HG02884 (cell line): ENCODE measurements at regions not wholly inside any gene's neighbourhood (a gene's known extent, or its start where the extent isn't known, plus 50 kb on each side); places are given as distances from the start of the nearest gene placed in this dataset.

Source experiments
- ATAC-seq: cut with Tn5 transposase; IDR thresholded peaks from one replicate; pipeline ENCODE4 v1.9.1; 2021; ENCODE audit warnings: mild to moderate bottlenecking, moderate library complexity; ENCODE audit not compliant: unreplicated experiment

DNA sequence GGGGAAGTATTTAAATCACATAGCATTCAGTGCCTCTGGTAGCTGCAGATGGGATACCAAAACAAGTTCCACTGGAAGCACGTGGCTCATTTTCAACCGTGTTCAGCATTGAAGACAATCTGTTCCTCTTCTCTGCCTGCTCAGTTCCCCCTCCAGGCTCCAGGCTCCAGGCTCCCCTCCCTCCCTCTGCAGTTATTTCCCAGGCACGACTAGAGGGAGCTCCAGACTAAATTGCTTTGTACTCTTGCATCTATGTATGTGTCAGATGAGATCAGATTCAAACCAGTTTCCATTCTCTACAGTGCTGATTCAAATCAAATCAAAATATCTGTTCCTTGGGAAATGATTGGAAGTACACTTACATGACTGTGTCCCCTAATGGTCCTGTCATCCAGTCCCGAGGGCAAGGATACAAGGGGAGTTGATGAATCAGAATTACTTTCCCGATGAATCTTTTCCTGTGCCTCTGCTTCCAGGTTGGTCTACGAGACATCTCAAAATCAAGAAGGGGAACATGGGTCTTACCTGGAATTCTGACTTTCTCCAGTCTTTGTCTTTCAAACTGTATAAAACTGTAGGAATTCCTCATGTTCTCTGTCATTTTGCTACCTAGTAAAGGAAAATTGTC, 600.5 kb downstream of the EDEM1 start:
- no peak for ATAC-seq

GRCh38 chr3:5788496-5788895, 601.0 kb downstream of the EDEM1 start:
- ATAC-seq, result no peak

GRCh38 chr3:5791558-5791957, 604.1 kb downstream of the EDEM1 start:
- ATAC-seq, result no peak

DNA sequence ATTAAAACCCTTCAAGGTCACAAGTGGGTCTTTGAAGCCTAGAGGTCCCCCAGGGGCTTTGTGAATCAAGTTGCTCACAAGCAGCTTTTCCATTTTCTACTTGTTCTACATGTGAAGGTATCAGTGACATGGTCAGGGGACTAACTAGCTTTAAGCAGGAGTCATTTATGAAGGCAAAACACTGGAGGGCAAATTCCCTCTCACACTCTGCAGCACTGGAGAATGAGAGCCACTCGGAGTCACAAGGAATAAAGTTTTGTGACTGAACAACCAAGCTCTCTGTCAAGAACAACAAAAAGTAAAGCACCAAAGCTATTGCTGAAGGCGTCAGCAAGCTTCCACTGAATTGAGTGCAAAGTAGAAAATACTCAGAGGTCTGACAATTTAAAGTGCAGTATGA, 609.0 kb downstream of the EDEM1 start:
- ATAC-seq, result no peak

- no peak for ATAC-seq
Measured at GRCh38 chr3:5798809-5799208, 611.3 kb downstream of the EDEM1 start.

DNA sequence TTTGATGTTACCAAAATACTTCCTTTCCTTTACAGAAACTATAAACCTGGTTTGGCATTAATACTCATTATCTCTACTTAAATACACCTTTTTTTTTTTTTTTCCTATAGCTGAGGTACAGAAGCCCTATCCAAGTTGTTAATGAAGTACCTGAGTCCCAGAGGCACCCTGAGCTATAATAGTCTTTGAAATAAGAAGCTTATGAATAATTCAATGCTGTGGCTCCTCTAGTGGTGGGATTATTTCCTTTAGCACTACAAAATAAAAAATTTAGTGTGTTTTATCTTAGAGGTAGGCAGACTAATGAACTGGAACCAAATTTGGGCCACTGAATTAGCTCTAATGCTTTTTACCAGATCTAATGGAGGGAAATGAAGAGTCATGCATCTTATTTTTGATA, 611.9 kb downstream of the EDEM1 start:
- ATAC-seq, result no peak

- no peak for ATAC-seq
Measured at GRCh38 chr3:5800965-5801364, 613.5 kb downstream of the EDEM1 start.

DNA sequence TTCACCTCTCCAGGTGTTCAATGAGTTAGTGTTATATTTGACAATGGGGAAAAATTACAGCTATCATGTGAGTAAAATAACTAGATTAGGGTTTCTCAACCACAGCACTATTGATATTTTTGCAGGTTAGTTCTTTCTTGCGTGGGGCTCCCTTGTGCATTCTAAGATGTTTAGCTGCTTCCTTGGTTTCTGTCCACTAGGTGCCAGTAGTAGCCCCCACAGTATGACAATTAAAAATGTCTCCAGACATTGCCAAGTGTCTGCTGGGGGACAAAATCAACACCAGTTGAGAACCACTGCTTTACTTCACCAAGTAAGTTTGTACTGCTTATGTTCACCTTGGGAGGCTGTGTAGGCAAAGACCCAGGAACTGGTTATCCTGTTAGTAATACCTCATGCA, 618.7 kb downstream of the EDEM1 start:
- ATAC-seq, result no peak

GRCh38 chr3:5809586-5810246, 622.2 kb downstream of the EDEM1 start:
- no peak for ATAC-seq

GRCh38 chr3:5811016-5811415, 623.5 kb downstream of the EDEM1 start:
- no peak for ATAC-seq

- ATAC-seq, result no peak
Measured at GRCh38 chr3:5813521-5813920, 626.0 kb downstream of the EDEM1 start.

- no peak for ATAC-seq
Measured at GRCh38 chr3:5822843-5823242, 635.3 kb downstream of the EDEM1 start.

DNA sequence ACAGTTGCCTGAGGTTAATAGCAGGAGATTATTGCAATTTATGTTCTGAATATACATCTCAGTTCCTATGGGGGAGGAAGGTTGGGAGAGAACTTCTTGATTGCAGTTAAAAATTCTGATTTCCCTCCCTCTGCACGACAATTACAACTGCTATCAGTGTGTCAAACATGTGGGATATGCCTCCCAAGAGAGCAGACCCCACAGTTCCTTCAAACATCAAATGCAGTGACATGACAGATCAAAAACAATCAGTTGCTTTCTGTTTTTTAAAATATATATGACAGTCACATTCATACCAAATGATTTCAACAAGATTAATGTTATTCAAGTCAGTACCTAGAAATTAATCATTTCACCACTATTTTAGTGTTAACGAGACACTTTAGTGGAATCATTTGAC, 639.0 kb downstream of the EDEM1 start:
- no peak for ATAC-seq

GRCh38 chr3:5828251-5828650, 640.7 kb downstream of the EDEM1 start:
- ATAC-seq, result no peak

GRCh38 chr3:5840056-5840455, 652.5 kb downstream of the EDEM1 start:
- ATAC-seq, result no peak

DNA sequence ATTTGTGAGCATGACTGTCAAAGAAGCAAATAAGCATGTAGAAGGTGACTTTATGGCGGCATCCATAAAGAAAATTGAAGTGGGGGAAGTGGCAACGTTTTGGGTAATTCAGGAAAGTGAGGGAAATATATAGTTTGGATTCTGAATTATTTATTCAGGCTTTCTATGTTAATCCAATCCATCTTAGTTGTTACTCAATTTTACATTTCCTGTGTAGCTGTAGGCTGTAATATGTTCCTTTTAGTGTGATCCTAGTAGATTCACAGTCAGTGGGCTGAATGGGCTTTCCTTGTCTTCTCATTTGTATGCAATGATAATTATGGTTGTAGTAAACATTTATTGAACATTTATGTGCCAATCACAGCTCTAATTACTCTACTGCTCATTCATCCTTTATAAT, 654.1 kb downstream of the EDEM1 start:
- no peak for ATAC-seq

DNA sequence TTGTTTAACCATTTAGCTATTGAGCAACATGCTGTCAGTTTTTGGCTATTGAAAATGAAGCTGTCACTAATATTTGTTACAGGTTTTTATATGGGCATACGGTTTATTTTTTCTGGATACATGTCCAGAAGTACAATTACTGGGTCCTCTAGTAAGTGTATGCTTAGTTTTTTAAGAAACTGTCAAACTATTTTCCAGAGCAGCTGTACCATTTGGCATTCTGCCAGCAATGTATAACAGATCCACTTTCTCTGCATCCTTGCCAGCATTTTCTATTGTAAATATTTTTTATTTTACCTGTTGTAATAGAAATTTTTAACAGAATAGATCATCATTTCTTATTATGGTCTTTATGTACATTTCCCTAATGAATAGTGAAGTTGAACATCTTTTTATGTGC, 658.8 kb downstream of the EDEM1 start:
- no peak for ATAC-seq

- ATAC-seq, result no peak
Measured at GRCh38 chr3:5861151-5861550, 673.6 kb downstream of the EDEM1 start.

DNA sequence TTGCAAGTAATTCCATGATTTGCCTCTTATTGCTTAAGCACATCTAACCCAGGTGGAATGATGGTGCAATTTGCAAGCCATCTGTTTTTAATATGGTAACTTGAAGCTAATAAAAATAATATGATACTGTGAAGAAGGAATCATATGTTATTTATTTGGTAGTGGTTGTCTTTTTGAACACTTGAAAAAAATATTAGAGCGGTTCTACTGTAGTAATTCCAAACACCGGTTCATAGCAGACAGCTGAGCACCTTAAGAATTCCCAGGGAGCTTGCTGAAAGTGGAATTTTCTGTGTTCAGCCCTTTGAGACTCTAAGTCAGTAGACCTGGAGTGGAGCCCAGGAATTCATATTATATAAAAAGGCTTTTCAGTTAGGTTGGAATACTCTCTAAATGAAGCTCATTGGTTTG, 687.4 kb downstream of the EDEM1 start:
- ATAC-seq, result no peak

GRCh38 chr3:5888851-5889250, 701.3 kb downstream of the EDEM1 start:
- ATAC-seq, result no peak

GRCh38 chr3:5889374-5889773, 701.9 kb downstream of the EDEM1 start:
- ATAC-seq, result no peak

DNA sequence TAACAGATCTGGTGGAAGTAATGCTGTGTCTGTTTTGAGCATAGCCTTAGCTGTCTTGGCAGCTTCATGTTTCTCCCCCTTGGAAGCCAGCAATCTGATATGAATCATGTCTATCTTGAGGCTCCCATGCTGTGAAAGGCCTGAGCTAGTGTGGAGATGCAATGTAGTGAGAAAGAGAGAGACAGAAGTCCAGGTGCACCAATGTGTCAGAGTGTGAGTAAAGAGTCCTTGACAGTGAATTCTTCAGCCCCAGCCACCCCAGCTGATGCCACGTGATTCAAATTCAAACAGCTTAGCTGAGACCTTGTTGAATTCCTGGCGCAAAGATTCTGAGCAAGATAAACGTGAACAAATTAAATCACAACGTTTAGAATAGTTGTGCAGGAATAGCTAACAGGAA, 704.2 kb downstream of the EDEM1 start:
- no peak for ATAC-seq

DNA sequence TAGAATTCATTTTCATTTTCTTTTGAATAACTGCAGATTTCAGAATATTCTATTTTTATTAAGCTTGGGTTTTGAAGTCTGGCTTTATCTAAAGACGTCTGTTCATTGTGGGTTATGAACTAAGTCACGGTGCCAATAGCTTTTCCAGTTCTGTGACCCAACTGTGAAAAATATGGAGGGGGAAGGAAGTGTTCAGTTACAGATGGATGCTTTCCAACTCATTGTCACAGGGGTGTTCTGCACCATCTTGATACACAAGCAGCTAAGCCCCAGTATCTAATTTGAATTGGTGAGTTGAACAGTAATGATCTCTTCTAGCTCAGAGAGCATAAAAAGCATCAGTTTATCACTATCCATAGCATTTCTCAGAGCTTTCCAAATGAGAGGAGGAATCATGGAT, 710.6 kb downstream of the EDEM1 start:
- no peak for ATAC-seq
